ENCODE measurements at regions not wholly inside any gene's neighbourhood (a gene's known extent, or its start where the extent isn't known, plus 50 kb on each side); places are given as distances from the start of the nearest gene placed in this dataset.

DNA sequence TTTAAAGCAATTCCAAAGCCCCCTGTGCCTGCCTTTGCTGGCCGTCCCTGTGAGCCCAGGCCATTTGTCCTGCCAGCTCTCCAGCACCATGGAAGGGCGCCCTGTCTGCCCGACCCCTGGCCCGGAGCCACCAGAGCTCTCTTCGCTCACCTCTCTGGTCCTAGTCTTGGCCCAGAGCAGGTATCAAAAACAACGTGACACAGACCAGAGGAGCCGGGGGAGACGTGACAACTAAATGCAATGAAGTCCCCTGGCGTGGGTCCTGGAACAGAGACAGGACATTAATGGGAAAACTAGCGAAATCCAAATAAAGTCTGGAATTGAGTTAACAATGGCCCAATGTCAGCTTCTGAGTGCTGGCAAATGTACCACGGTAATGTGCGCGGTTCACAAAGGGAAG is 83.2 kb upstream of the DIO3 start:
- no peaks in the 10 kb centered on the region for H3K36me3 Mint-ChIP-seq (ENCODE audit: low read depth, unreplicated experiment)
- H3K4me3 Mint-ChIP-seq (ENCODE audit: unreplicated experiment) = no peak overlapping the region
- peaks cover 40% of the 10 kb centered on the region for H3K27me3 Mint-ChIP-seq (ENCODE audit: low read depth, unreplicated experiment)
- Histone ChIP-seq H3K4me3 (ENCODE audit: insufficient read depth, low read depth, low read length) (no peak overlapping the region), H2AFZ (ENCODE audit: low read depth, low read length) (no peak overlapping the region), H3K27me3 (ENCODE audit: insufficient read depth, low read length) (no peaks in the 10 kb centered on the region), H3K4me2 (ENCODE audit: low read length) (no peak overlapping the region), H3K4me1 (ENCODE audit: insufficient read depth, low read length) (peaks cover 7% of the 10 kb centered on the region), H3K9ac (ENCODE audit: low read length) (no peak overlapping the region), H3K27ac (ENCODE audit: low read depth, low read length) (no peak overlapping the region), H3K36me3 (ENCODE audit: insufficient read depth, low read length) (no peaks in the 10 kb centered on the region), H3K9me3 (ENCODE audit: insufficient read depth, low read depth, low read length) (no peaks in the 10 kb centered on the region), H3K79me2 (ENCODE audit: insufficient read depth, low read length) (no peaks in the 10 kb centered on the region), H4K20me1 (ENCODE audit: insufficient read depth, low read length) (no peaks in the 10 kb centered on the region)
- FAIRE-seq (no peak), DNase-seq (ENCODE audit: low read depth) (no peak)
- no peaks in the 10 kb centered on the region for H3K9me3 Mint-ChIP-seq (ENCODE audit: unreplicated experiment)
- no peak overlapping the region for H3K27ac Mint-ChIP-seq (ENCODE audit: unreplicated experiment)
- TF ChIP-seq EZH2 (IDR thresholded peaks at IDR 0.05; ENCODE audit: insufficient read depth, low read length) = no peak
- TF ChIP-seq, protein P1, sequence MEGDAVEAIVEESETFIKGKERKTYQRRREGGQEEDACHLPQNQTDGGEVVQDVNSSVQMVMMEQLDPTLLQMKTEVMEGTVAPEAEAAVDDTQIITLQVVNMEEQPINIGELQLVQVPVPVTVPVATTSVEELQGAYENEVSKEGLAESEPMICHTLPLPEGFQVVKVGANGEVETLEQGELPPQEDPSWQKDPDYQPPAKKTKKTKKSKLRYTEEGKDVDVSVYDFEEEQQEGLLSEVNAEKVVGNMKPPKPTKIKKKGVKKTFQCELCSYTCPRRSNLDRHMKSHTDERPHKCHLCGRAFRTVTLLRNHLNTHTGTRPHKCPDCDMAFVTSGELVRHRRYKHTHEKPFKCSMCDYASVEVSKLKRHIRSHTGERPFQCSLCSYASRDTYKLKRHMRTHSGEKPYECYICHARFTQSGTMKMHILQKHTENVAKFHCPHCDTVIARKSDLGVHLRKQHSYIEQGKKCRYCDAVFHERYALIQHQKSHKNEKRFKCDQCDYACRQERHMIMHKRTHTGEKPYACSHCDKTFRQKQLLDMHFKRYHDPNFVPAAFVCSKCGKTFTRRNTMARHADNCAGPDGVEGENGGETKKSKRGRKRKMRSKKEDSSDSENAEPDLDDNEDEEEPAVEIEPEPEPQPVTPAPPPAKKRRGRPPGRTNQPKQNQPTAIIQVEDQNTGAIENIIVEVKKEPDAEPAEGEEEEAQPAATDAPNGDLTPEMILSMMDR (IDR thresholded peaks at IDR 0.05; ENCODE audit: insufficient read depth, low read depth, low read length) = no peak
- peaks cover 6% of the 10 kb centered on the region for H3K4me1 Mint-ChIP-seq (ENCODE audit: low read depth, unreplicated experiment)

DNA sequence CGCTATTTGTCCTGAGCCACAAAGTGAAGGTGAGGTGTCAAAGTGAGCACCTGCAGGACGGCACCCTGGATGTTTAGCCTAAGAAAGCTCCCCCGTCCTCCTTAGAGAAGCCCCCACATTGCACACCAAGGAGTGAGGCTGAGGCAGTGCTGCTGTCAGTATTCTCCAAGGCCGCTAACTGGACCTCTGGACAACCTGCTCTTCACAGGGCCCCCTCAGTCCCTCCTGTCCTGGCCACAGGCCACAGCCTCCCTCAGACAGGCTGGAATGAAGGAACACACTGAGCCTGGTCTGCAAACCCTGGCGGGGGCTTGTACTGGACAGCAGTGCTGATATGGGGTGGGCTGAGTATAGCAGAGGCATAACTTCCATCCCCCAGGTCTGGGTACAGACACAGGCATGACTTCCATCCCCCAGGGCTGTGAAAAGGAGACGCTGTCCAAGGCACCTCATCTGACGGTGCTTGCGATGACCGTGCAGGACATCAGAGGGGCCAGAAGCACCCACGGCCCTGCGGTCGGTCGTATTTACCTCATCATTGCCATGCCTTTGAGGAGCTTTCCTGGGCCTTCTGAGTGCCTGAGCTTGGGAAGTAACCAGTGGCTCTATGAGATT is 82.4 kb upstream of the DIO3 start:
- no peaks in the 10 kb centered on the region for H4K20me1 ChIP-seq (ENCODE audit: insufficient read depth, low read length)
- no peaks in the 10 kb centered on the region for H3K27me3 ChIP-seq (ENCODE audit: insufficient read depth, low read length)
- no peak for FAIRE-seq
- Mint-ChIP-seq H3K27me3 (ENCODE audit: low read depth, unreplicated experiment) (peaks cover 37% of the 10 kb centered on the region), H3K27ac (ENCODE audit: unreplicated experiment) (no peak overlapping the region), H3K9me3 (ENCODE audit: unreplicated experiment) (peaks cover 3% of the 10 kb centered on the region), H3K4me1 (ENCODE audit: low read depth, unreplicated experiment) (peaks cover 6% of the 10 kb centered on the region), H3K36me3 (ENCODE audit: low read depth, unreplicated experiment) (no peaks in the 10 kb centered on the region), H3K4me3 (ENCODE audit: unreplicated experiment) (no peak overlapping the region)
- no peak for DNase-seq (ENCODE audit: low read depth)
- no peak overlapping the region for H3K27ac ChIP-seq (ENCODE audit: low read depth, low read length)
- H3K4me2 ChIP-seq (ENCODE audit: low read length) = no peak overlapping the region
- peaks cover 7% of the 10 kb centered on the region for H3K4me1 ChIP-seq (ENCODE audit: insufficient read depth, low read length)
- no peak overlapping the region for H3K9ac ChIP-seq (ENCODE audit: low read length)
- peaks cover 2% of the 10 kb centered on the region for H3K9me3 ChIP-seq (ENCODE audit: insufficient read depth, low read depth, low read length)
- H3K79me2 ChIP-seq (ENCODE audit: insufficient read depth, low read length) = no peaks in the 10 kb centered on the region
- TF ChIP-seq, protein P1 (IDR thresholded peaks at IDR 0.05; ENCODE audit: insufficient read depth, low read depth, low read length) = no peak
- TF ChIP-seq EZH2 (IDR thresholded peaks at IDR 0.05; ENCODE audit: insufficient read depth, low read length) = no peak
- H2AFZ ChIP-seq (ENCODE audit: low read depth, low read length) = no peak overlapping the region
- no peak overlapping the region for H3K4me3 ChIP-seq (ENCODE audit: insufficient read depth, low read depth, low read length)
- H3K36me3 ChIP-seq (ENCODE audit: insufficient read depth, low read length) = no peaks in the 10 kb centered on the region

DNA sequence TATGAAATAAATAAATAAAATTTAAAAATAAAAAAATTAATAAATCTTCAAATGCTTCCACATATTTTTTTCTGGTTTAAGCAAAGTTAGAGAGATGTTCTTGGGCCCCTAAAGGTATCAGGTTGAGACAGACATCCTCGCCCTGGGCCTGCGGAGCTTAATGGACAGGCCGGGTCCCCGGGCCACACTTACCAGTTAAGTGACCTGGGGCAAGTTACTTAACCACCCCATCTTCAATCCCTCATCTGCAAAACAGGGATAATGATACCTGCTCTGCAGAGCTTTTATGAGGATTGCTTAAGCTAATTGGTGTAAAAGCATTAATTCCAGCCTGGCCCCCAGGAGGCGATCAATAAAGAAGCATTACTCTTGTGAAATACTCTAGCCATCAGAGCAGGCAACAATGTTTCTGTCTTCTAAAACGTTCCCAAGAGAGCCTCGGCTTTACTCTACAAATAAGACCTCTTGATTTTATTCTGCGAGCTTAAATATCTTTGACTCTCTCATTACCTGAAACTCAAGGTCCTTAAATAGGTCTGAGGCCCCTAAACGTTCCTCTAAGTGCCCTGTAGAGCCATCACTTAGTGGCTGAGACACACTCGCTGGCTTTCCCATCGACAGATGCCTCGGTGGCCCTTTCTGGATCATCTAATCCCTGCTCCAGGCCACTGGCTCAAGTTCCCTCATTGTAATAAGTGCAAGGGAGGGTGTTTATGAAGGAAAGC is 81.1 kb upstream of the DIO3 start:
- H3K36me3 ChIP-seq (ENCODE audit: insufficient read depth, low read length) = no peaks in the 10 kb centered on the region
- peaks cover 2% of the 10 kb centered on the region for H3K9me3 ChIP-seq (ENCODE audit: insufficient read depth, low read depth, low read length)
- peaks cover 33% of the 10 kb centered on the region for H3K27me3 Mint-ChIP-seq (ENCODE audit: low read depth, unreplicated experiment)
- no peaks in the 10 kb centered on the region for H3K27me3 ChIP-seq (ENCODE audit: insufficient read depth, low read length)
- peaks cover 7% of the 10 kb centered on the region for H3K4me1 ChIP-seq (ENCODE audit: insufficient read depth, low read length)
- H3K9me3 Mint-ChIP-seq (ENCODE audit: unreplicated experiment) = peaks cover 9% of the 10 kb centered on the region
- no peak overlapping the region for H3K27ac ChIP-seq (ENCODE audit: low read depth, low read length)
- H3K9ac ChIP-seq (ENCODE audit: low read length) = peak overlapping the region; percentile 7
- H4K20me1 ChIP-seq (ENCODE audit: insufficient read depth, low read length) = no peaks in the 10 kb centered on the region
- peaks cover 6% of the 10 kb centered on the region for H3K4me1 Mint-ChIP-seq (ENCODE audit: low read depth, unreplicated experiment)
- TF ChIP-seq, protein P1 (IDR thresholded peaks at IDR 0.05; ENCODE audit: insufficient read depth, low read depth, low read length) = no peak
- TF ChIP-seq EZH2 (IDR thresholded peaks at IDR 0.05; ENCODE audit: insufficient read depth, low read length) = no peak
- H3K4me3 ChIP-seq (ENCODE audit: insufficient read depth, low read depth, low read length) = no peak overlapping the region
- no peak overlapping the region for H3K4me3 Mint-ChIP-seq (ENCODE audit: unreplicated experiment)
- H3K27ac Mint-ChIP-seq (ENCODE audit: unreplicated experiment) = no peak overlapping the region
- FAIRE-seq (no peak), DNase-seq (ENCODE audit: low read depth) (no peak)
- H3K36me3 Mint-ChIP-seq (ENCODE audit: low read depth, unreplicated experiment) = no peaks in the 10 kb centered on the region
- H3K79me2 ChIP-seq (ENCODE audit: insufficient read depth, low read length) = no peaks in the 10 kb centered on the region
- H3K4me2 ChIP-seq (ENCODE audit: low read length) = peak overlapping the region; percentile 61
- H2AFZ ChIP-seq (ENCODE audit: low read depth, low read length) = no peak overlapping the region

Data from astrocyte (in vitro differentiated cells and primary cell).